ENCODE measurements at regions not wholly inside any gene's neighbourhood (a gene's known extent, or its start where the extent isn't known, plus 50 kb on each side); places are given as distances from the start of the nearest gene placed in this dataset.
A peak's percentile ranks its signal among the peaks of the same experiment; 100 is the strongest.

DNA sequence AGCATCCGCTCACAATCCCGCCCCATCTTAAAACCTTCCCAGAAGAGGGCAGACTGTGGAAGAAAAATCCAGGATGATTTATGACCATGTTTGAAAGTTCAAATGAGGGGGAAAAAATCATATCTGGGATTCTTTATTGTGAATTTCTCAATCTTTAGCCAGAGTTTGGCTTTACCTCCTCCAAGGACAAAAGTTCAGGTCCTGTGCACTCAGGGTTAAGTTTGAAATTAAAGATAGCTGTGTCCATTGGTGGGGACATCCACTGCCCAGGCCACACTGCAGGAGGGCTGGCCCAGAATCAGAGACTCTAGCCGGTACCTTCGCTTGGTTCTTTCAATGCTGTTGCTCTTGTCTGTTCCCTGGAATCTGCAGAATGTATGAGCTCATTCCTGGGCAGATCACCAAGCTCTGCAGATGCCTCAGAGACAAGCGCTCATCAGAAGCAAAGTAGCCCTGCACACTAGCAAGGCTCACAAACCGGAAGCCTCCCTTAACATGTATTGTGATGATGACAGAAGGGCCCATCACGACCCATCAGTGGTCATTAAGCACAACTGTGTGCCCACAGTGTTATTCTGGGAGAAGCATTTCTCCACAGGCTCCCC is 375.3 kb upstream of the KLHL29 start:
- Mint-ChIP-seq H3K4me3 (no peak overlapping the region), H3K4me1 (ENCODE audit: unreplicated experiment) (no peaks in the 10 kb centered on the region), H3K9me3 (no peaks in the 10 kb centered on the region), H3K27ac (no peak overlapping the region), H3K36me3 (no peaks in the 10 kb centered on the region), H3K27me3 (no peaks in the 10 kb centered on the region)
- no peak for TF ChIP-seq CTCF (conservative IDR thresholded peaks at IDR 0.05)
- no peak for DNase-seq (ENCODE audit: extremely low spot score, unreplicated experiment)

- DNase-seq (ENCODE audit: extremely low spot score, unreplicated experiment): no peak
- no peaks in the 10 kb centered on the region for H3K36me3 Mint-ChIP-seq
- peaks cover 2% of the 10 kb centered on the region for H3K27me3 Mint-ChIP-seq
- no peak overlapping the region for H3K4me3 Mint-ChIP-seq
- TF ChIP-seq CTCF (conservative IDR thresholded peaks at IDR 0.05): no peak
- H3K9me3 Mint-ChIP-seq: peaks cover 8% of the 10 kb centered on the region
- no peak overlapping the region for H3K27ac Mint-ChIP-seq
- H3K4me1 Mint-ChIP-seq (ENCODE audit: unreplicated experiment): peaks cover 7% of the 10 kb centered on the region
Observed at GRCh38 chr2:23012499-23012898, 372.5 kb upstream of the KLHL29 start.

DNA sequence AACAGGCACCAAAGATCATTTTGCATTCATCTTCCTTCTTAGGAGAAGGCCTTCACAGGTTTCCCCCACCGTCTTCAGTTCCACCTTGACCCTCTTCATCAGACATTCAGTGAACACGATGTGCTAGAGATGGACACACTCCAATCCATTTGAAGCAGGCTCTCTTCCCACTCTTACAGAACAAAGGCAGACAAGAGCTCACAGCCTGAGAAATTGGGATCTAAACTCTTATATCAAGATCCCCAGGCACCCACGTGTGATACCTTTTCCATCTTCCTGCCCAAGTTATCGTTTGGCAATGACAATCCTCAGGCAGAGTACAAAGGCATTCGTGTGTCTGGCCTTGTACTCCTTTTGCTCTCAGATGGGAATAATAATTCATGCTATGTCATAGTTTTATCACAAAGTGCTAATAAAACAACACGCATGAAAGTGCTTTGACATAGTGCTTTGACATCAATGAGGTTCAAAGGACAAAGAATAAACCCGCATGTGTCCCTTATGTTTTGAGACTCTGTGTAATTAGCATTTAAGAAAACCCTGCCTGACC is 369.3 kb upstream of the KLHL29 start:
- TF ChIP-seq CTCF (conservative IDR thresholded peaks at IDR 0.05): no peak
- Mint-ChIP-seq H3K27me3 (peaks cover 4% of the 10 kb centered on the region), H3K9me3 (peaks cover 9% of the 10 kb centered on the region), H3K27ac (no peak overlapping the region), H3K36me3 (no peaks in the 10 kb centered on the region), H3K4me1 (ENCODE audit: unreplicated experiment) (peaks cover 21% of the 10 kb centered on the region), H3K4me3 (no peak overlapping the region)
- DNase-seq (ENCODE audit: extremely low spot score, unreplicated experiment): no peak

GRCh38 chr2:23019476-23019875 is 365.5 kb upstream of the KLHL29 start:
- Mint-ChIP-seq H3K9me3 (peaks cover 15% of the 10 kb centered on the region), H3K27ac (no peak overlapping the region), H3K27me3 (peaks cover 4% of the 10 kb centered on the region), H3K4me3 (peak overlapping the region; percentile 37), H3K4me1 (ENCODE audit: unreplicated experiment) (peaks cover 41% of the 10 kb centered on the region), H3K36me3 (no peaks in the 10 kb centered on the region)
- TF ChIP-seq CTCF (conservative IDR thresholded peaks at IDR 0.05): no peak
- no peak for DNase-seq (ENCODE audit: extremely low spot score, unreplicated experiment)

DNA sequence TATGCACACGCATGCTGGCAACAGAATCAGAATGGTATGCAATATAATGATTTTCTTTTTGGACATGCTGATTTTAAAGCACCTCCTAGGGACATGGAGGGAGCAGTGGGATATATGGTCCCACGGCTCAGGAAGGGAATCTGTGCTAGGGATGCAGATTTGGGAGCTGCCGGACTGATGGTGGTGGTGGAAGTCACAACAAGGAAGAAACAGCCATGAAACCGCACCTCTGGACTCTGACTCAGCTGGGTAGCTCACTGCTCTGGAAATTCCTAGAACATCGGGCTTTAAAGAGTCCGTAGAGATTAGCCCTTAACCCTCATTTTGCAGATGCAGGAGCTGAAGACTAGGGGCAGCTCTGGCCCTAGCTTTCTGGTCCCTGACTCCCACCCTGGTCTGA is 364.3 kb upstream of the KLHL29 start:
- Mint-ChIP-seq H3K4me1 (ENCODE audit: unreplicated experiment) (peaks cover 41% of the 10 kb centered on the region), H3K27me3 (peaks cover 4% of the 10 kb centered on the region), H3K36me3 (no peaks in the 10 kb centered on the region), H3K27ac (peak overlapping the region; percentile 66), H3K9me3 (peaks cover 15% of the 10 kb centered on the region), H3K4me3 (peak overlapping the region; percentile 9)
- TF ChIP-seq CTCF (conservative IDR thresholded peaks at IDR 0.05): no peak
- DNase-seq (ENCODE audit: extremely low spot score, unreplicated experiment): no peak
